Activated T-helper 2 cell treated with anti-CD3 and anti-CD28 coated beads, Interferon-gamma antibody, Interleukin-2, Interleukin-4, amounts not matched to agents 10 μg/mL and 5 μg/mL and 100 μg/mL, durations not matched to agents 14 hours and 24 hours and 36 hours (primary cell): ENCODE measurements at regions not wholly inside any gene's neighbourhood (a gene's known extent, or its start where the extent isn't known, plus 50 kb on each side); places are given as distances from the start of the nearest gene placed in this dataset.

Experiments
- DNase-seq: peaks from one replicate; pipeline ENCODE4 v3.0.0; 2021; ENCODE audit warnings: low spot score
- H3K27ac Mint-ChIP-seq: one replicate; pipeline ENCODE4 v1.8.0; 2021; ENCODE audit warnings: mixed read lengths
- H3K27me3 Mint-ChIP-seq: one replicate; pipeline ENCODE4 v1.8.0; 2021; ENCODE audit warnings: low read depth, mixed read lengths
- H3K36me3 Mint-ChIP-seq: one replicate; pipeline ENCODE4 v1.8.0; 2021; ENCODE audit warnings: low read depth, mixed read lengths
- H3K4me1 Mint-ChIP-seq: one replicate; pipeline ENCODE4 v1.8.0; 2021; ENCODE audit warnings: low read depth, mixed read lengths
- H3K4me3 Mint-ChIP-seq: one replicate; pipeline ENCODE4 v1.8.0; 2021; ENCODE audit warnings: low read depth, mild to moderate bottlenecking, moderate library complexity, mixed read lengths
- H3K9me3 Mint-ChIP-seq: one replicate; pipeline ENCODE4 v1.8.0; 2021; ENCODE audit warnings: mixed read lengths
- intact Hi-C: fragments of 100-400 bp; cut with micrococcal nuclease; formaldehyde crosslinking; loops from one replicate; pipeline ENCODE4 v1.15.1; 2023

DNA sequence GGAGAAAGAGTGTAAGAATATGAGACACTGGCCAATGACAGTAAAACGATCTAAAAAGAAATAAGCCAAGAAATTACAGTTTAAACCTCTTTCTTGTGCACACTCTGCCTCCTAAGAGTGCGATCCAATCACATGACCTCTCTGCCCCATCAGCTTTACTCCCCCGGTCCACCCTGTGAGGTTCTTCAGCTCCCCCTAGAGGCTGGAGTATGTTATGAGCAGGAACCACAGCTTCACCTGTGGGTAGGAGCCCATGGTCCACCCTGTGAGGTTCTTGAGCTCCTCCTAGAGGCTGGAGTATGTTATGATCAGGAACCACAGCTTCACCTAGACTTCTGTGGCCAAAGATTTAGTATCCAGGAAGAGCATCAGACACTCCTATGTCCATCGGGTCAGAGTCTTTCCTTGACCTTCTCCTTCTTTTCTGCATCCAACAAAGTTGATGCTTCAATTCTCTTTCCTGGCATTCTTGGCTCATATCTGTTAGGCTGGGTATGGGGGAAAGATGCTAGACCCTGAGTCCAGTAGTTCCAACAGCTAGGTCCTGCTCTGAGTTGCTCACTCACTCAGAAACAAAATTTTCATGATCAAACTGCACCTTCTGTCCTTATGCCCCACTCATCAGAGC, 164.0 kb downstream of the MINAR1 start:
- H3K4me3 Mint-ChIP-seq: no peak overlapping the region
- intact Hi-C loops: loop anchor here (1.0 kb wide), 2 partner anchors 215 to 256 kb away; no protein-coding TSS in a partner anchor
- H3K36me3 Mint-ChIP-seq: no peaks in the 10 kb centered on the region
- H3K27ac Mint-ChIP-seq: no peak overlapping the region
- peaks cover 18% of the 10 kb centered on the region for H3K27me3 Mint-ChIP-seq
- H3K9me3 Mint-ChIP-seq: no peaks in the 10 kb centered on the region
- DNase-seq: peak; percentile 59
- H3K4me1 Mint-ChIP-seq: peaks cover 5% of the 10 kb centered on the region

DNA sequence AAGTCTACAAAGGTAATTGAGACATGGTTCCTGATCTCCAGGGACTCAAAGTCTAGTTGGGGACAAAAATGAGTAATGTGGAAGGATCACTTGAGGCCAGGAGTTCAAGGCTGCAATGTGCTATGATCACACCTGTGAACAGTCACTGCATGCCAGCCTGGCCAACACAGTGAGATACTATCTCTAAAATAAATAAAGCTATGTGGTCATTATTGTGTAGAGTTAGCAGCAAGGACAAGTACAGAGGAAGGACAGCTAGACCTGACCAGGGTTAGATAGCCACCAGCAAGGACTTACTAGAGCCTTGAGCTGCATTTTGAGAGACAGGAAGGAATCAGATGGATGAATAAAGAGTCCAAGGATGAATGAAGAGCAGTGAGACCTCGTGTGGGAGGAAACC, 166.5 kb downstream of the MINAR1 start:
- intact Hi-C loops: no loop called here
- Mint-ChIP-seq H3K27ac (no peak overlapping the region), H3K9me3 (no peaks in the 10 kb centered on the region), H3K36me3 (no peaks in the 10 kb centered on the region), H3K4me1 (peaks cover 5% of the 10 kb centered on the region), H3K27me3 (peaks cover 15% of the 10 kb centered on the region), H3K4me3 (no peak overlapping the region)
- no peak for DNase-seq

DNA sequence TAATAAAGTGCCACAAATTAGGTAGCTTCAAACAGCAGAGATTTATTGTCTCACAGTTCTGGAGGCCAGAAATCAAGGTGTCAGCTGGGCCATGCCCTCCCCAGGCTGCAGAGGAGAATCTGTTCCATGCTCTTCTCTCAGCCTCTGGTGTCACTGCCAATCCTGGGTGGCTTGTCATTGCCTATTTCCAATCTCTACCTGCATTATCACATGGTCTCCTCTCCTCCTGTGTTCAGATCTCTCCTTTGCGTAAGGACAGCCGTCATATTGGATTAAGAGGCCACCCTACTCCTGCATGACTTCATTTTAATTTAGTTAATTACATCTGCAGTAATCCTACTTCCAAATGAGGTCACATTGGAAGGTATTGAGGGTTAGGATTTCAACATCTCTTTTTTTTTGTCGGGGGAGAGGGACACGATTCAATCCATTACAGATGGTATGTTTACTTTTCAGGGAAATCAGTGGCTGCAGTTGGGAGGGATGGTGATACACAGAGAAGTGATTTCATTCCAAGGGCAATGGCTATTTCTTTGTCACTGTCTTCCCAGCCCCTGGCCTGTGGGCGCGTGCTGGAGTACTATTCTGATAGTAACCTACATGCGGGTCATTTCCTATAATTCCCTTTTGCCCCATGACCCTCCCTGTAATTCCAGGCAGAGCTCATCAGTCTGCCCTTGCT, 169.4 kb downstream of the MINAR1 start:
- Mint-ChIP-seq H3K4me1 (no peaks in the 10 kb centered on the region), H3K9me3 (no peaks in the 10 kb centered on the region), H3K4me3 (no peak overlapping the region), H3K36me3 (no peaks in the 10 kb centered on the region), H3K27ac (no peak overlapping the region), H3K27me3 (peaks cover 11% of the 10 kb centered on the region)
- intact Hi-C loops: no loop called here
- DNase-seq: no peak

DNA sequence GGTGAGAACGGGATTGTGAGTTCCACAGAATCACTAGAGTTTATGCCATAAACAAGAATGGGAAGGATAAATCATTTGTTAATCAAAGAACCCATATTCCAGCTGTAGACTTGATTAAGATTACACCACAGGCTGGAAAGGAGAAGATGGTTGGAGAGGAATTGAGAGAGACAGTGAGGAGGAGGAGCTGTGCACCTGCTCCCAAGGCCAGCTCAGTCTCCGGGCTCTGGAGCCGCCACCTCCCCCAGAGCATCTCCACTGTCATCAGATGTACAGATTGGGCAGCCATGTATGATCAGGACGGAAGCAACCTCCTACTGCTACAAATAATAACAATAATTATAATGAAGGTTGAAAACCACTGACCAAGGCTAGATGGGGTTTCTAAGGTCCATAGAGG, 170.0 kb downstream of the MINAR1 start:
- H3K27me3 Mint-ChIP-seq: peaks cover 12% of the 10 kb centered on the region
- no peaks in the 10 kb centered on the region for H3K9me3 Mint-ChIP-seq
- intact Hi-C loops: no loop called here
- no peak for DNase-seq
- no peaks in the 10 kb centered on the region for H3K4me1 Mint-ChIP-seq
- no peak overlapping the region for H3K27ac Mint-ChIP-seq
- H3K36me3 Mint-ChIP-seq: no peaks in the 10 kb centered on the region
- no peak overlapping the region for H3K4me3 Mint-ChIP-seq

DNA sequence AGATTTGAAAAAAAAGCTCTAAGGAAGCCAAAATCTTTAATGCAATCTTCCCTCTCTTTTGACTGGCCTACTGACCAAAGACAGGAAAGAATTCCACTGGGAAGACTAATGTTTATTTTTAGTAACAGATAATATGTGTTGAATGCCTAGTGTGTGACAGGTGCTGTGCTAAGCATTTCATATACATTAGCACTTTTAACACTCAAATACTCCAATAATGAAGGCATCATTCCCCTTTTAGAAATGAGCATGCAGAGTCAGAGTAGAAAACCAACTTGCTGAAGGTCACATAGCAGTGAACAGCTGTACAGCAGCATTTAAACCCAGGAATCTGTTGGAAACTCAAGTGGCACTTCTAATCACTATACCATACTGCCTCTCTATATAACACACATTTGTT, 170.6 kb downstream of the MINAR1 start:
- intact Hi-C loops: no loop called here
- Mint-ChIP-seq H3K36me3 (no peaks in the 10 kb centered on the region), H3K4me3 (no peak overlapping the region), H3K27me3 (peaks cover 15% of the 10 kb centered on the region), H3K9me3 (no peaks in the 10 kb centered on the region), H3K27ac (no peak overlapping the region), H3K4me1 (no peaks in the 10 kb centered on the region)
- no peak for DNase-seq

DNA sequence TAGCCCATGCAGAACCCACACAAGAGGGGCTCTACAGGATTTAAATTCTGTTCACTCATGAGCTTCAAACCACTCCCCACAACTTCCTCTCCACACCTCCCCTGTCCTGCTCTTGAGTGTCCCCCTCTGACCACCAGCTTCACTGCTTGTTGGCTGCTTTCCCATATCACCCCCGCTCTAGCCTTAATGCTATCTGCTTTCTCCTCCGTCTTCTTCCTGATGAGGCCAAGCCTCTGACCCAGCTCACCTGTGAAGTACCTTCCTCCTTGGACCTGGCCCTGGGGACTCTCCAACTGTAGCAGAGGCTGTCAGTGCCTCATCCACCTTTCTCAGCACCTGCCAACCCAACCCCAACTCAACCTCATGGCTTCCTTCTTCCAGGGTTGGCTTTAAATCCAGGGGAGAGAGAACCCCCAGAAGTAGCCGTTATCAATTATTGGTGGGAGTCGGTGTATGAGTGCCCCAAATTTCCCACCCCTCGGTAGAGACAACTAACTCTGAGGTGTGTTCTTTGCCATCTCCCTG, 174.8 kb downstream of the MINAR1 start:
- Mint-ChIP-seq H3K4me1 (no peaks in the 10 kb centered on the region), H3K27ac (no peak overlapping the region), H3K9me3 (no peaks in the 10 kb centered on the region), H3K4me3 (no peak overlapping the region), H3K27me3 (peaks cover 9% of the 10 kb centered on the region), H3K36me3 (no peaks in the 10 kb centered on the region)
- no peak for DNase-seq
- intact Hi-C loops: no loop called here

DNA sequence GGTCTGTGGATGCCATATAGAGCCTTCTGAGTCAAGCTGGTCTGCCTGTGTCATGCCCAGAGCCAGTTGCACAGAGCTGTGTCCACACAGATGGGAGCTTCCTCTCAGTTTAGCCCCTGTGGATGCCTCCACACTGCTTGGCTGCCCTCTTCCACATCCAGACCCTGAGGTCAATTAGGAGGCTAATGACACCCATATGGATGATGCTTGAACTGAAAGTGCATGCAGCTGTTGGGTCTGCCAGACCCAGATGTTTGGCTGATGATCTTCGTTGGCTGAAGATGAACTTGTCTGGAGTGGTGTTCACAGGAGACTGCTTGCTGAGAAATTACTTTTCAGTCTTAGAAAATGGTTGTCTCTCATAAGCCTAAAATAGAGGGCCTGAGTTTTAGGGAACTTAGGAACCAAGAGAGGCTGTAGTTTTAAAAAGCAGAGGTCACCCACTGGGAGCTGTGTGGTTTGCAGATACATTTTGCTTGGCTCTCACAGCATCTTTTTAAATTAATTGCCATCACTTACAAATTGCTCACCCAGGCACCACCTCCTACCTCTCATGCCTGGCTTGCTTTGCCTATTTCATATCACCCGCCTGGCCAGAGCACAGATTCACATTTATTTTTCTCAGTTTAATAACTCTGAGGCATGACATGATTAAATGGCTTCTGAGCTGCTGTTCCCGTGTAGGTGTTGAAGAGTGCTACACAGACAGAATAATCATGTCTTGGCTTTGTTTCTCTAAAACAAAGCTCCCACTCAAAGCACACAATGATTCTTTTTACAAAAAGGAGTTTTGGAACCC, 176.1 kb downstream of the MINAR1 start:
- Mint-ChIP-seq H3K4me1 (no peaks in the 10 kb centered on the region), H3K4me3 (no peak overlapping the region), H3K9me3 (no peaks in the 10 kb centered on the region), H3K36me3 (no peaks in the 10 kb centered on the region), H3K27ac (no peak overlapping the region), H3K27me3 (peaks cover 7% of the 10 kb centered on the region)
- intact Hi-C loops: no loop called here
- no peak for DNase-seq

DNA sequence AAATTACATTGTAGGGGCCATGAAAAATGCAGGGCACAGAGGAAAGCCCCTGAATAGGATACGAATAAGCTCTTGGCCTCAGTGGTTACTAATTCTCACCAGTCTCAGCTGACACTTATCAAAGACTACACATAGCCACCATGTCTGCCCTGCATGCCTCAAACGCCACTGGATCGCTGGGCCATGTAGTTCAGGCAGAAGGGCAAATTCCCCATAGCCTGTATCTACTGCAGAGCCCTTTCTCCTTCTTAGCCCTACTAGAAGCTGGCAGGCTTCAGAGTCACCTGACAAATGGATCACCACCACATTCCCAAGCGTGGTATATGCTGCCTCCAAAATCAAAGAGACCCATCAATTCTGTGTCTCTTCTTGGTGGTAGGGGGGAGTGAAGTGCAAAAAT, 177.4 kb downstream of the MINAR1 start:
- DNase-seq: no peak
- H3K27me3 Mint-ChIP-seq: peaks cover 5% of the 10 kb centered on the region
- no peaks in the 10 kb centered on the region for H3K4me1 Mint-ChIP-seq
- no peaks in the 10 kb centered on the region for H3K36me3 Mint-ChIP-seq
- H3K27ac Mint-ChIP-seq: no peak overlapping the region
- intact Hi-C loops: no loop called here
- H3K9me3 Mint-ChIP-seq: no peaks in the 10 kb centered on the region
- no peak overlapping the region for H3K4me3 Mint-ChIP-seq

DNA sequence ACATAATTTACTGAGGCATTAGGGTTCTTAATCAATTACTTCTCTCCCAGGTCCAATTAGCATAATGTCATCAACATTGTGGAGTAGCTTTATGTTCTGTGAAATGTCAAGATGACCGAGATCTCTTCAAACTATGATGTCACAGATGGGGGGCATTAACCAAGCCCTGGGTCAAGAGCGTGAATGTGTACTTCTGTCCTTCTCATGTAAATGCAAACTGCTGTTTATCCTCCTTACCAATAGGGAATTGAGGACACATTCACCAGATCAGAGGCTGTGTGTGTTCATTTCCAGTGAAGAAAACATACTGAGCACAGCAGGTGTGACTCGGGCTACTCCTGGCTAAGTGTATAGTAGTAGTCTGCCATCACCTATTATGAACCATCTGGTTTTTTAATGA, 177.9 kb downstream of the MINAR1 start:
- no peak for DNase-seq
- Mint-ChIP-seq H3K9me3 (no peaks in the 10 kb centered on the region), H3K36me3 (no peaks in the 10 kb centered on the region), H3K27ac (no peak overlapping the region), H3K4me1 (no peaks in the 10 kb centered on the region), H3K4me3 (no peak overlapping the region), H3K27me3 (peaks cover 5% of the 10 kb centered on the region)
- intact Hi-C loops: no loop called here

DNA sequence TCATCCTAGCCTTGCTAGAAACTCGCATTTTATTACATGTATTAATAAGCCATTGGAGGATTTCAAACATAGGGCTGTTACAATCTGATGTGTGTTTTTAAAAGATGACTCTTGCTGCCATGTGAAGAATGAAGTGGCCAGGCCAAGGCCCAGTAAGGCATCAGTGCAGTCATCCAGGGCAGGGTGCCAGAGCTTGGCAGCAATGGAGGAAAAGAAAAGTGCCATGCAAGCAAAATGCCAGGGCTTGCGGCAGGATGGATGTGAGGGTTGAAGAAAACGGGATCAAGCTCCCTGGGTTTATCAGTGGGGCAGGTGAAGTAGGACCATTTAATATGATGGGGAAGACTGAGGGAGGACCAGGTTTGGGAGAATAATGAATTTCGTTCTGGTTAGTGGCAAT, 183.6 kb downstream of the MINAR1 start:
- peaks cover 8% of the 10 kb centered on the region for H3K27me3 Mint-ChIP-seq
- H3K27ac Mint-ChIP-seq: no peak overlapping the region
- no peaks in the 10 kb centered on the region for H3K9me3 Mint-ChIP-seq
- H3K36me3 Mint-ChIP-seq: no peaks in the 10 kb centered on the region
- no peak for DNase-seq
- H3K4me1 Mint-ChIP-seq: no peaks in the 10 kb centered on the region
- intact Hi-C loops: no loop called here
- H3K4me3 Mint-ChIP-seq: no peak overlapping the region

DNA sequence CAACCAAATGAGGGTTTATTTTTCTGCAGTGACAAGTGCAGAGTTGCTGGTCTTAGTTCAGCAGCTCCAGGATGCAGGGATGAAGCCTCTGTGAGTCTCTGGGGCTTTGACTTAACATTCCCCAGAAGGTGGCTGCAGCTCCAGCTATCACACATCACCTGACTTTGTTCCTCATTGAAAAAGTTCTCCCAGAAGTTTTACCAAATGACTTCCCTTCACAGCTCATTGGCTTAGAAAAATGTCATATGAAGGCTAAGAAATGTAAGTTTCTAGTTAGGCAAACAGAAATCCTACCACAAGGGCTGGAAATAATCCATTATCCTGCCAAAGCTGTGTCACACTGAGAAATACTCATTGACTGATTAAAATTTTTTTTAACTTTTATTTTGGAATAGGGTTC, 184.9 kb downstream of the MINAR1 start:
- Mint-ChIP-seq H3K9me3 (no peaks in the 10 kb centered on the region), H3K4me1 (no peaks in the 10 kb centered on the region), H3K36me3 (no peaks in the 10 kb centered on the region), H3K27me3 (peaks cover 16% of the 10 kb centered on the region), H3K27ac (no peak overlapping the region), H3K4me3 (no peak overlapping the region)
- DNase-seq: no peak
- intact Hi-C loops: no loop called here

DNA sequence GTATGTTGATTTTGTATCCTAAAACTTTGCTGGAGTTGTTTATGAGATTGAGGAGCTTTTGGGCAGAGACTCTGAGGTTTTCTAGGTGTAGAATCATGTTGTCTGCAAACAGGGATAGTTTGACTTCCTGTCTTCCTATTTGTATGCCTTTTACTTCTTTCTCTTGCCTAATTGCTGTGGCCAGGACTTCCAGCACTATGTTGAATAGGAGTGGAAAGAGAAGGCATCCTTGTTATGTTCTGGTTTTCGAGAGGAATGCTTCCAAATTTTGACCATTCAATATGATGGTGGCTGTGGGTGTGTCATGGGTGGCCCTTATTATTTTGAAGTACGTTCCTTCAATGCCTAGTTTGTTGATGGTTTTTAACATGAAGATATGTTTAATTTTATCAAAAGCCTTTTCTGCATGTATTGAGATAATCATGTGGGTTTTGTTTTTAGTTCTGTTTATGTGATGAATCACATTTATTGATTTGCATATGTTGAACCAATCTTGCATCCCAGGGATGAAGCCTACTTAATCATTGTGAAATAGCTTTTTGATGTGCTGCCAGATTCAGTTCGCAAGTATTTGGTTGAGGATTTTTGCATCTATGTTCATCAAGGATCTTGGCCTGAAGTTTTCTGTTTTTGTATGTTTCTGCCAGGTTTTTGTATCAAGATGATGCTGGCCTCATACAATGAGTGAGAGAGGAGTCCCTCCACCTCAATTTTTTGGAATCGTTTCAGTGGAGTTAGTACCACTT, 188.1 kb downstream of the MINAR1 start:
- no peaks in the 10 kb centered on the region for H3K4me1 Mint-ChIP-seq
- no peak overlapping the region for H3K4me3 Mint-ChIP-seq
- peaks cover 32% of the 10 kb centered on the region for H3K27me3 Mint-ChIP-seq
- H3K9me3 Mint-ChIP-seq: no peaks in the 10 kb centered on the region
- intact Hi-C loops: no loop called here
- no peak overlapping the region for H3K27ac Mint-ChIP-seq
- no peaks in the 10 kb centered on the region for H3K36me3 Mint-ChIP-seq
- no peak for DNase-seq
